DOHH2 (cell line): ENCODE measurements at regions not wholly inside any gene's neighbourhood (a gene's known extent, or its start where the extent isn't known, plus 50 kb on each side); places are given as distances from the start of the nearest gene placed in this dataset.

Experiments used
- EZH2phosphoT487 ChIP-seq: fragments of 200-600 bp; sonication (generic); IDR thresholded peaks from 2 replicates; pipeline ENCODE4 v1.6.1; 2017; ENCODE audit warnings: borderline replicate concordance, mild to moderate bottlenecking, antibody characterized with exemption, low read length, moderate library complexity, mixed read lengths
- TF ChIP-seq, protein P1 (sequence below): fragments of 200-600 bp; sonication (generic); IDR thresholded peaks from one replicate; pipeline ENCODE4 v1.5.1; 2014; ENCODE audit warnings: antibody characterized with exemption, mild to moderate bottlenecking, low read depth, low read length; ENCODE audit not compliant: poor library complexity, severe bottlenecking

DNA sequence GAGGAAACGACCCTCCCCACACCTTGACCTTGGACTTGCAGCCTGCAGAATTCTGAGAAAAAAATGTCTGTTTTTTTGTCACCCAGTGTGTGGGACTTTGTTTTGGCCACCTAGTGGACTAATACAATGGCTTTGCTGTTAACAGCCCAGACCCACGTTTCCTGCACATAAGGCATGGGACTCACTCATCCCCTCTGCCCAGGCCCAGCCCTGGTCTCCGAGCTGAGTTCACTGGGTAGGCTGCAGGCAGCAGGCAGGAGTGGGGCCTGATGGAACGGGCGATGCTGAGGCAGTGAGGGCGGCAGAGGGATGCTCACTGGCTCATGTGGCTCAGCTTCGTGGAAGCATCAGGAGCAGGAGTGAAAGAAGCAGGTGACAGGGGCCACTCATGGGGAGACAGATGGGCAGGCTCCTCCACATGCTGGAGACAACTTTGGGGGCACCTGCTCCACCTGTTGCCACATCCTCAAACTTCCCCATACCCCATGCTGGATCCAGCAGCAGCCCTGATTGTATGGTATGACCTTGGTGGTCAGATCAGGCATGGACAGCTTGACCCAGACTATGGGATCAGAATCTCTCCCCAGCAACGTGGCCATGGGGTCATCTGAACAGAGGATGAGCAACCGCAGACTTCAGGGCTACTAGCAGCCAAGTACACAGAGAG, 65.8 kb upstream of the ANTXRL start:
- no peak for TF ChIP-seq EZH2phosphoT487
- TF ChIP-seq, protein P1, sequence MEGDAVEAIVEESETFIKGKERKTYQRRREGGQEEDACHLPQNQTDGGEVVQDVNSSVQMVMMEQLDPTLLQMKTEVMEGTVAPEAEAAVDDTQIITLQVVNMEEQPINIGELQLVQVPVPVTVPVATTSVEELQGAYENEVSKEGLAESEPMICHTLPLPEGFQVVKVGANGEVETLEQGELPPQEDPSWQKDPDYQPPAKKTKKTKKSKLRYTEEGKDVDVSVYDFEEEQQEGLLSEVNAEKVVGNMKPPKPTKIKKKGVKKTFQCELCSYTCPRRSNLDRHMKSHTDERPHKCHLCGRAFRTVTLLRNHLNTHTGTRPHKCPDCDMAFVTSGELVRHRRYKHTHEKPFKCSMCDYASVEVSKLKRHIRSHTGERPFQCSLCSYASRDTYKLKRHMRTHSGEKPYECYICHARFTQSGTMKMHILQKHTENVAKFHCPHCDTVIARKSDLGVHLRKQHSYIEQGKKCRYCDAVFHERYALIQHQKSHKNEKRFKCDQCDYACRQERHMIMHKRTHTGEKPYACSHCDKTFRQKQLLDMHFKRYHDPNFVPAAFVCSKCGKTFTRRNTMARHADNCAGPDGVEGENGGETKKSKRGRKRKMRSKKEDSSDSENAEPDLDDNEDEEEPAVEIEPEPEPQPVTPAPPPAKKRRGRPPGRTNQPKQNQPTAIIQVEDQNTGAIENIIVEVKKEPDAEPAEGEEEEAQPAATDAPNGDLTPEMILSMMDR, result no peak
